Fibroblast of lung (primary cell): ENCODE measurements at regions not wholly inside any gene's neighbourhood (a gene's known extent, or its start where the extent isn't known, plus 50 kb on each side); places are given as distances from the start of the nearest gene placed in this dataset.

Source experiments
- CTCF ChIP-seq, 2 donors: IDR thresholded peaks in 1 of 2; conservative IDR thresholded peaks in 1 of 2; 1 replicate in 1 of 2; 2 replicates in 1 of 2; pipeline ENCODE4 v1.5.1; 2011 to 2012; ENCODE audit warnings: low read length in 2 of 2, control low read depth in 1 of 2, inconsistent platforms in 1 of 2, low read depth in 1 of 2, mild to moderate bottlenecking in 1 of 2
- EZH2 ChIP-seq: IDR thresholded peaks from 2 replicates; pipeline ENCODE4 v1.5.1; 2012; ENCODE audit warnings: low read length, control low read depth, mild to moderate bottlenecking; ENCODE audit errors: missing control alignments

GRCh38 chr3:64764386-64764929 lies 76.7 kb upstream of the ADAMTS9 start:
- TF ChIP-seq CTCF (conservative IDR thresholded peaks at IDR 0.05 in 1 of 2, IDR thresholded peaks at IDR 0.05 in 1 of 2; ENCODE audit: low read depth in 1 of 2, low read length in 2 of 2) (no peak), EZH2 (no peak)
